Suprapubic skin (tissue), 4 donors: ENCODE measurements at regions not wholly inside any gene's neighbourhood (a gene's known extent, or its start where the extent isn't known, plus 50 kb on each side); places are given as distances from the start of the nearest gene placed in this dataset.
"Not testable (repeated sequence)": the region's sequence is repeated elsewhere in the genome, so short reads cannot be mapped to it uniquely, and the experiment has no call there.

Experiments used
- EP300 ChIP-seq: sonication (generic); formaldehyde crosslinking; IDR thresholded peaks from one replicate; pipeline ENCODE4 v1.6.1; 2017; ENCODE audit warnings: antibody characterized with exemption
- POLR2A ChIP-seq, 2 donors: fragments of 450-650 bp; IDR thresholded peaks; one replicate each; pipeline ENCODE4 v1.6.1; 2017; ENCODE audit warnings: antibody characterized with exemption in 2 of 2, mild to moderate bottlenecking in 2 of 2, moderate library complexity in 2 of 2
- POLR2AphosphoS5 ChIP-seq, 3 donors: sonication (generic); formaldehyde crosslinking; IDR thresholded peaks; one replicate each; pipeline ENCODE4 v1.6.1; 2017; ENCODE audit warnings: antibody characterized with exemption in 3 of 3
- TF ChIP-seq, protein P1 (sequence below), 2 donors: fragments of 200-600 bp in 1 of 2; fragments of 450-650 bp in 1 of 2; sonication (generic) in 1 of 2; IDR thresholded peaks; one replicate each; pipeline ENCODE4 v1.5.1; 2016 to 2019; ENCODE audit warnings: antibody characterized with exemption in 2 of 2, mild to moderate bottlenecking in 1 of 2, moderate library complexity in 1 of 2

DNA sequence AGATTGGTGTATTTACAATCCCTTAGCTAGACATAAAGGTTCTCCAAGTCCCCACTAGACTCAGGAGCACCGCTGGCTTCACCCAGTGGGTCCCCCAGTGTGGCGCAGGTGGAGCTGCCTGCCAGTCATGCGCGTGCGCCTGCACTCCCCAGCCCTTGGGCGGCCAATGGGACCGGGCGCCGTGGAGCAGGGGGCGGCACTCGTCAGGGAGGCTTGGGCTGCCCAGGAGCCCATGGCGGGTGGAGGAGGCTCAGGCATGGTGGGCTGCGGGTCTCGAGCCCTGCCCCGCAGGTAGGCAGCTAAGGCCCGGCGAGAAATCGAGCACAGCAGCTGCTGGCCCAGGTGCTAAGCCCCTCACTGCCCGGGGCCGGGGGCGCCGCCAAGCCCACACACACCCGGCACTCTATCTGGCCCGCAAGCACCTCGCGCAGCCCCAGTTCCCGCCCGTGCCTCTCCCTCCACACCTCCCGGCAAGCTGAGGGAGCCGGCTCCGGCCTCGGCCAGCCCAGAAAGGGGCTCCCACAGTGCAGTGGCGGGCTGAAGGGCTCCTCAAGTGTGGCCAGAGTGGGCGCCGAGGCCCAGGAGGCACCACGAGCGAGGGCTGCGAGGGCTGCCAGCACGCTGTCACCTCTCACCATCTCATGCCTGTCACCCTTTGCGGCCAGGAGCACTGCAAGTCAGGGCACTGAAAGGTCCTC is 71.1 kb upstream of the MEF2A start:
- not testable (repeated sequence) for TF ChIP-seq POLR2A (IDR thresholded peaks at IDR 0.05); EP300; POLR2AphosphoS5 (IDR thresholded peaks at IDR 0.05)
- TF ChIP-seq, protein P1, sequence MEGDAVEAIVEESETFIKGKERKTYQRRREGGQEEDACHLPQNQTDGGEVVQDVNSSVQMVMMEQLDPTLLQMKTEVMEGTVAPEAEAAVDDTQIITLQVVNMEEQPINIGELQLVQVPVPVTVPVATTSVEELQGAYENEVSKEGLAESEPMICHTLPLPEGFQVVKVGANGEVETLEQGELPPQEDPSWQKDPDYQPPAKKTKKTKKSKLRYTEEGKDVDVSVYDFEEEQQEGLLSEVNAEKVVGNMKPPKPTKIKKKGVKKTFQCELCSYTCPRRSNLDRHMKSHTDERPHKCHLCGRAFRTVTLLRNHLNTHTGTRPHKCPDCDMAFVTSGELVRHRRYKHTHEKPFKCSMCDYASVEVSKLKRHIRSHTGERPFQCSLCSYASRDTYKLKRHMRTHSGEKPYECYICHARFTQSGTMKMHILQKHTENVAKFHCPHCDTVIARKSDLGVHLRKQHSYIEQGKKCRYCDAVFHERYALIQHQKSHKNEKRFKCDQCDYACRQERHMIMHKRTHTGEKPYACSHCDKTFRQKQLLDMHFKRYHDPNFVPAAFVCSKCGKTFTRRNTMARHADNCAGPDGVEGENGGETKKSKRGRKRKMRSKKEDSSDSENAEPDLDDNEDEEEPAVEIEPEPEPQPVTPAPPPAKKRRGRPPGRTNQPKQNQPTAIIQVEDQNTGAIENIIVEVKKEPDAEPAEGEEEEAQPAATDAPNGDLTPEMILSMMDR (IDR thresholded peaks at IDR 0.05): not testable (repeated sequence)
